GM19035 (cell line): ENCODE measurements at regions not wholly inside any gene's neighbourhood (a gene's known extent, or its start where the extent isn't known, plus 50 kb on each side); places are given as distances from the start of the nearest gene placed in this dataset.
"Not testable (repeated sequence)": the region's sequence is repeated elsewhere in the genome, so short reads cannot be mapped to it uniquely, and the experiment has no call there.

Source experiments
- ATAC-seq: cut with Tn5 transposase; IDR thresholded peaks from one replicate; pipeline ENCODE4 v1.9.1; 2021; ENCODE audit not compliant: unreplicated experiment

DNA sequence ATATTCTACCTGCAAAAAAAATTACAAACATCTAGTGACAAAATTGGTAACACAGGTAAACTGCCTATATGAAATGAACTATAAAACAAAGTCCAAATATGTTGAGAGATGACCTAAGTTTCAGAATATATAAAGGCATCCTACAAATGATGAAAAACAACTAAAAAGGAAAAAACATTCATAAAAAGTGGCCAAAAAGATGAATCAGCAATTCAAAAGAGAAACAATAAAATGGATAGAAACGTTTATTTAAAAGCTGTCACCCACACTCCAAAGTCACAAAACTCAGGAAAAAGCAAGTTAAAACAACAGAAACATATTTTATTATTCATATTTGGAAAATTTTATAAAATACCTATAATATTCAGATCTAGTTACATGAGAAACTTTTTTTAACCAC lies 106.5 kb upstream of the DCN start:
- no peak for ATAC-seq

DNA sequence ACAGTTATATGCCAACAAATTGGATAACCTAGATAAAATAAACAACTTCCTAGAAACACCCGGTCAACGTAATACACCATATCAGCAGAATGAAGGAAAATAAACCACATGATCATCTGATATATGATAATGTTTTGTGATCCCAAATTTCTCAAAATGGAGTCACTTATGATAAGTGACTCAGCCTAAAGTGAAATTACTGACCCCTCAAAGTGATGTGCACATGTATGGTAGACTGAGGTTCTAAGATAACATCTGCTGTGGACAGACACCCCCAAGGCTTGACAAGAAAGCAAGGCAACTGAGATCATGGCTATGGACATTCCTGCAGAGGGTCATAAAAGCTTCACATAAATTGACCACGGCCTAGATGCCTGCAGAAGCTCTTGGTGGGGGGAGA lies 105.1 kb upstream of the DCN start:
- ATAC-seq, result no peak

DNA sequence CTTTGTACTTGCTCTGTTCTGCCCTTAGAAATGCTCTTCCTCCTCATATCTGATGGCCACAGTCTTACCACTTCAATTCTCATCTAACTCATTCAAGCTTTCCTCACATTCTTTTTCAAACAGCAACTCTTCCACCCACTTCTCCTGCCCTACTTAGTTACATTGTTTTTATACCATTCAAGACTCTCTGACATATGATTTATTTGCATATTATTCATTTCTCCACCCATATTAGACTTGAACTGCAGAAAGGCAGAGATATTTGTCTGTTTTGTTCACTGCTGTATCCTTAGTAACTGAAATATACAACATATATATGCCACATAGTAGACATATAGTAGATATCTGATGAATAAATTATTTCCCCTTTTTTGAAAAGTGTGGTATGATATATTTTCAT lies 95.5 kb upstream of the DCN start:
- no peak for ATAC-seq

DNA sequence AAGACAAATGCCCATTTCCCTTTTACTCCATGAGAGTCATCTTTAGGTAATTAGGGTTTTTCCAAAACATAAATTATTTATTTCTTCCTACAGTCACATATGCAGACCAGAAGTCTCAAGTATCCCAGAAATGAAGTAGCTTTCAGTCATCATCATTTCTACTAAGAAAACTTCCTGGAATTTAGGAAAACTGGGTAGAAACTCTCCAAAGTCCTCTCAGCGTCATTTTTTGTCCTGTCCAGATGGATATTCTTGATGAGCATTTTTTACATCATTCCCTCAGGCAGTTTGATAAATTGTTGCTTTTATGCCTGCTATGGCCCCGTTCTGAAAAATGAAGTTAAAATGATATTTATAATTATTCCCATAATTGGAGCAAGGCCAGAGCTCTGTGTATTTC lies 93.9 kb upstream of the DCN start:
- no peak for ATAC-seq

DNA sequence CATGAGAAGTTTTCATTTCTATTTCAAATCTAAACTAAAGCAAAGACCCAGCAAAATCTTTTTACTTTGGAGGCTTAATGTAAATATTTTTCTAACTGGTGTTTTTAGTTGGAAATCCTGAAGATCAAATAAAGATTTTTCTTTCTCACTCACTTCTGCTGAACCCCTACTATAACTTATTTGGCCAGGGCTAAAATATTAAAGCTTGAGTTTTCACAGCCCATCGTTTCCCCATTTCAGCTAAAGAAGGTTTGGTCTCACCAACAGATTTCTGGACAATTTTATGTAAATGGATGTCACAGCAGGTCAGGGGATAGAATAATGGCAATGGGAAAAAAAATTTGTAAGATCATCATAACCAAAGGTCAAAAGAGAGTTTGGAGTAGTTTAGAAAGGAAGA lies 92.7 kb upstream of the DCN start:
- no peak for ATAC-seq

DNA sequence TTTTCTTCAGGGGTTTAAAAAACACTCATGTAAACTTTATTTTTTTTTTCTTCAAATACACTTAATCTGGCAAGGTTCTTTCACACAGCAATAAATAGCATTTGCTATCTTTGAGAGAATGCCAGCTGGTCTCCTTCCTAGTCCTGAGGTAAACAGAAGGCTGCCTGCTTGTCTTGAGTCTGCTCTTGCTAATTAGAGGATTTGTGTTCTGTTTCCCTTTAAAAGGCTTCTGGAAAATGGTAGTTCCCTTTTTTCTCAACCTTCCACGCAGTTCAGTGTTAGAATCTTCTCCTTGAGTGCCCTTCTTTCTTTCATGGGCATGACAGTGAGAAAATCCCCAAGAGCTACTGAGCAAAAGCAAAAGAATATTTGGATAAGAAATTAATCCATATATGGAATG lies 92.3 kb upstream of the DCN start:
- ATAC-seq, result no peak

DNA sequence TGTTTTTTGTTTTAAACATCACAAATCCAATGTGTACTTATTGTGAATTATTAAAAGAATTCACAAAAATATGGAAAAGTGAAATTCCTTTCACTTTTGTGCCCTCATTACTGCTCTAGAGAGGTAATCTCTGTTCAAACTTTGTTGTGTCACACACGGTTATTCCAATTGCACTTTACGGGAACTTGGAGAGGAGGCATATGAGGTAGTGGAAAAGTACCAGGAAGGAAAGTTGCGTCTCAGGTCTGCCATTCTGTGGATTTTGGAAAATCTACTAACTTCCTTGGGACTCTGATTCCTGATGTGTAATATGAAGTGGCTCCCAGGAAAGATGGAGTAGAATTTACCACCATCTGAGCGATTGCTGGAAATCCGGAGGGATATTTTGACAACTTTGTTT lies 90.9 kb upstream of the DCN start:
- no peak for ATAC-seq

DNA sequence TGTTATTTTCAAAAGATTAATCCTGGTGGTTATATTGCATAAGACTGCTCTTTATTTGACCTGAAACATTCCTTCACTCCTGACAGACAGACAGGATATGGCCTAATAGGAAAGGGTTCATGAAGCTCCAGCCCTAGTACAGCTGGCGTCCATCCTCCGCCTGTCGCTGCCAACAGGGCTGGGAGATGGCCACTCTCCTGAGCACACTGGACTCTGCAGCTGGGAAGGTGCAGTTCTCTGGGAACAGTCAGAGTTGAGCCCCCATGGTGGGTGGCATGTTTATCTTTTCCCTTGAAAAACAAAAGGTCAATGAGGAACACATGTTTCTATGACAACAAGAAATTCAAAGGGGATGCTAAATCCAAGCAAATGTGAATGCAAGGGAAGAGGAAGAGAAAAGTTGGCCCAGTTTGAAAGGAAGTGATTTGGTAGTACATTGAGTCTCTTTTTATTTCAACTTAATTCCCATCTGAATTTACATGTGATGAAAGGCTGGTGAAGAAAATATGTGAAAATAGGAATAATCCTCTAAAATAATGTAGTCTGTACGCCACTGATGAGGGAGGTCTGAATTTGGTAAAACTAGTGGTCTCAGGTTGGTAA lies 89.9 kb upstream of the DCN start:
- ATAC-seq, result no peak

DNA sequence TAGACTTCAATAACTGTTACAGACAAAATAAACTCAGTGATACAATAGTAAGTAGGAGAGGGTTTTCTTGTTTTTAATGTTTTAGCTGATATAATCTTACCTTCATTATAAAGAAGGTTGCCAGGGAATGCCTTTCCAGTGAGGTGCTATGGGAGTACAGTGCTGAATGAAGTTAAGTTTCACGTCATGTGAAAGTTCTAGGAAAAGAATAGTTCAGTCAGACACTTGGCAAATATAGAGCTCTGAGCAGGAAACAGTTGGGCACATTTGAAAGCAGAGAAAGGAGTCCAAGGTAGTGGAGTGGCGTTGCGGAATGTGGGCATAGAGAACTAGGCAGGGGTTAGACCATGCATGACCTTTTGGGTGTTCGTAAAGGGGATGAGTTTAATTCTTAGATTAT lies 88.6 kb upstream of the DCN start:
- no peak for ATAC-seq

DNA sequence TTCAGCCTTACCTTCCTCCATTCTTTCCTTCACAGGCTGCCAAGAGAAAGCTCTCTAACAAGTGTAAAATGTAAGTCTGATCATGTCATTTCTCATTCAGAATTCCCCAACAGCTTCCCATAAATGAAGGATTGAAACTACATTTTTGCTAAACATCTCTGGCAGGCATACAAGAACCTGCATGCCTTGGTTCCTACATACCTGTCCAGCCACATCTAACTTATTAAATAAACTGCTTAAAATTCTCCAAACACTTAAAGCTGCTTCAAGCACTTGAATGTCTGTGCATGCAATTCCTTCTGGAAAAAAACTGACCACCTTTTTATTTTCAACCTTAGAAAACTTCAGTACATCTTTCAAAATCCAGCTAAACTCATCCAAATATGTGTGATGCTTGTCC lies 84.4 kb upstream of the DCN start:
- ATAC-seq, result no peak

DNA sequence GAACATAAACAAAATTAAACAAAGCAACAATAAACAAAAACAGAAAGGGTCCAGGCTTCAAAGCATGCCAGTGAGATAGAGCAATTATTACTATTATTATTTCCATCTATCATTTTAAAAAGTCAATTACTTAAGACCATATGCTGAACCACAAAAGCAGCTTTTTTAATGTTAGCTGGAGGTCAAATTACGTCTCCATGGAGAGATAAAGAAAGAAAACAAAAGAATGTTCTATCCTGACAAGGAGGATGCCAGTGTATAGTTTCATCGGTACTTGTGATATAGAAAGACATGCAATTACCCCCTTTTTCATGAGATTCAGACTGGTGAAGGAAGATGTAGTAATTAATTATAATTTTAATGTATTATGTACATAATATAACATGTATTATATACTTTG lies 81.6 kb upstream of the DCN start:
- ATAC-seq, result no peak

DNA sequence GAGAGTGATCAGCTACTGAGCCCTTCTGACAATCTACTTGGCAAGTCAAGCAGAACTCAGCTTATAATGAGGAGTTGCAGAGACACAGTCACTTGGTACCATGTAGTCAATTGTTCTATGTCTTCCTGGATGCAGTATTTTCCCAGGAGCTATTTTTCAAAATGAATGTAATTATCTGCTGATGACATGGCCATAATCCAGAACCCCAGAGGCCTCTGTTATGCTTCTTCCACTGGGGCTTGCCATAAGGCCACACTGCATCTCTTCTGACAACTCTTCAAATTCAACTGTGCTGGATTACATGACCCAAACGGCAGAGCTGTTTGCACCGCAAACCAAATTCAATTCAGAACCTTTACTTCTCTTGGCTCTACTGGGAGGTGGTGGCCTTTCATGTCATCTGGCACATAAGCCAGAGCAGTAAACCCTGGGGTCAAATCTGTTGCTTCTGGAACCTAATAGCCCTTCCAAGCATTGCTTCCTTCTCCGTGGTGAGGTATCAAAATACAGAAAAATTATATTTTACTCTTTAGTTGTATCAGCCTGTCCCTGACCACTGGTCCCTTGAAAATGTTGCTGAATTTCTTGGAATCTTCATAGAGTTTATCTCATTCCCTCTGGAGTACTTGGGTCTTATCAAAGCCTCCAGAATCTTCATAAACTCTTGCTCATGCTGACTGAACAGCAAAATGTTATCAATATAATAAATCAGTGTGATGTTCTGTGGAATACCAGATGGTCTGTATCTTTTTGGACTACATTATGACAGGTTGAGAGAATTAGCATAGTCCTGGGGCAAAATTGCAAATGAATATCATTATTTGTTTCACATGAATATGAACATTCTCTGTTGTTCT lies 79.4 kb upstream of the DCN start:
- no peak for ATAC-seq

DNA sequence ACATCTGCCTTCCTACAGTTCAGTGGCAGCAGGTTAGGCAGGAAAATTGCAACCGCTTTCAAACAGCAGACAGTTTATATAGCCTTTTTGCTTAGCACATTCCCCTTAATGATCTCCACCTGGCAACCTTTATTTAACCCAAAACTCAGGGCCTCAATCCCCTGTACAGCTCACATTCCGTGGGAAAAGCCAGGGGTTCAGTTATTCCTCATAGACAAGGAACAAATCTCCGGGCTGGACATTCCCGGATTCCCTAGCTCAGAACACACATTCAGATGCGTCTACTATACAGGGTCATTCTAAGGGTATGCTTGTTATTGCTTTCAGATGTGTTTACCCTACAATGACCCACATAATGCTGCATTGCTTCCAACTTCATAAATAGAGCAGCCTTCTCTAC lies 73.8 kb upstream of the DCN start:
- no peak for ATAC-seq

DNA sequence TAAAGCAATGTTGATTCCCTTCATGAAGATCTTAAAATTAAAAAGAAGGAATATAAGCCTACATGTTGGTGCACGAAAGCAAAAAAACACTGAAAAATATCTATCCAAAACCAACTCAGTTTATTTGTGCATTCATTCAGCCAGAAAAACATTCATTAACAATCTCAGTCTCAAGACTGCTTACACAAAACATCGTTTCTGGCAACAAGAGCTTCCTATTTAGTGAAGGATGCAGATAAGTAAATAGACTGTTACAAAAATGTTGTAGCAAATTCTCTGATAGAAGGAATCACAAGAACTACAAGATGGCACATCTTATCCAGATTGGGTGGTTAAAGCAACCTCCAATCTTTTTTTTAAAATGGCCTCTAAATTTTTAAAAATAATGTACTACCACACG lies 69.7 kb upstream of the DCN start:
- no peak for ATAC-seq

DNA sequence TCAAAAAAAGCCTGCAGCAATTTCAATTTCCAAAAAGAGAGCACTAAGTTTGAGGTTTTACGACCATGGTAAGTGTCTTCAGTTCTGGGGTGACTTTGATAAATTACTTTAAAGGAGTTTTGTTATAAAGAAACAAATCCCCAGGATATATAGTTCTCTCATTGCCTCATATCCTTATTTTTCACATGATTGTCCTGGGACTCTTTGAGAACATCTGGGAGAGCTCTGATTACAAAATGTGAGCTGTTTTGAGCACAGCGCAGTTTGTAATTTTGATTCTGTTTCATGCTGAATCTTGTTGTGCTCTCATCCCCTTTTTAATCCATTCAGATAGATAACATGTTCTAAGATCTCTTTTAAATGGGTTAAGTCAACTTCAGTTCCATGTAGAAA lies 67.7 kb upstream of the DCN start:
- no peak for ATAC-seq

DNA sequence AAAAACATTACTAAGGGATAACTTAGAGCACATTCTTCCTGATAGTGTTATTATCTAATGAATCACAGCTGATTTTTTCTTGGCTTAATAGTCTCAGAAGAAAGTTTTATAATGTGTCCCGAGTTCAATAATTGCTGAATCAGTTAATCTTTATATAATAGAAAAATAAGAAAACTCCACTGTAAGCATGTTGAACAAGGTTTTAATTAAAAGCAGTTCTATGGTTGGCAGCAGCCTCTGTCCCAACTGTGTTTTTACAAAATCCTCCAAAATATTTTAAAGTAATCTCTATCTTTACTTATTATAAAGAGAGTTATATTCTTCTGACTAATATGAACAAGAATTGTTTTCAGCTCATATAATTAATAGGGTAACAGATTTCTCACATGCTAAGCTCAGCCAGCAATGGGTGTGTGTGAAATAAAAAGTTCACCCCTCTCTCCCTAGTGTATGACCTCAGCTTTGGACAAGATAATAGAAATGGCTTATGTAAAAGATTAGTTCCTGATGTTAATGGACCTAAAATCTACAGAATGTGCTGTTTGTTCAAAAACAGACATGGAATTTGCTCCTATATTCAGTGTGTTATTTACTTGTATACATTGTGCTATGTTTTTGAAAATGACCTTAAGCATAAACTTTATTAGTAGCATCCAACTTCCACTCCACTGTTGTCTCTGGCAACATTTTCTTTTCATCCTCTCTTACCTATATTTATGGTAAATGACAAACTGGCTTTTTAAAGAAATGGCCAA lies 67.1 kb upstream of the DCN start:
- no peak for ATAC-seq

DNA sequence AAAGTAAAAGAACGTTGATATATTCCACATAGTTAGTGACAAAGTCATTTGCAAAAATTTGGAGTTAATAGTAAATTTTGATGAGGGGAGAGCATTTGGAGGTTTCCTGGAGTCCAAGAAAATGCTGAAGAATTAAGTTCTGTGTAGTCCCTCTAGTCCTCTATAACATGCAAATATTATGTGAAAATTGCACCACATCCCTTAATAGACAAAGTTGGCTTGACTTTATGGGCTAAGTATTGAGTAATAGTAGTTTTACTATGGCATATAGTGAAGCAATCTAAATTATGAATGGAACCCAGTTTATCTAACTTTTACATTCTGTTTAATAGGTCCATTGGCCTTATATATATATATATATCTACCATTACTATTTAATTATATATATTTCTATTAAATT lies 66.4 kb upstream of the DCN start:
- no peak for ATAC-seq

DNA sequence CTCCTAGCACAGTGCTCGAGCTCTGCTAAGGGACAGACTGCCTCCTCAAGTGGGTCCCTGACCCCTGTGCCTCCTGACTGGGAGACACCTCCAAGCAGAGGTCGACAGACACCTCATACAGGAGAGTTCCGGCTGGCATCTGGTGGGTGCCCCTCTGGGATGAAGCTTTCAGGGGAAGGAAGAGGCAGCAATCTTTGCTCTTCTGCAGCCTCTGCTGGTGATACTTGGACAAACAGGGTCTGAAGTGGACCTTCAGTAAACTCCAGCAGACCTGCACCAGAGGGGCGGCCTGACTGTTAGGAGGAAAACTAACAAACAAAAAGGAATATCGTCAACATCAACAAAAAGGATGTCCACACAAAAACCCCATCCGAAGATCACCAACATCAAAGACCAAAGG lies 60.6 kb upstream of the DCN start:
- ATAC-seq, result not testable (repeated sequence)

DNA sequence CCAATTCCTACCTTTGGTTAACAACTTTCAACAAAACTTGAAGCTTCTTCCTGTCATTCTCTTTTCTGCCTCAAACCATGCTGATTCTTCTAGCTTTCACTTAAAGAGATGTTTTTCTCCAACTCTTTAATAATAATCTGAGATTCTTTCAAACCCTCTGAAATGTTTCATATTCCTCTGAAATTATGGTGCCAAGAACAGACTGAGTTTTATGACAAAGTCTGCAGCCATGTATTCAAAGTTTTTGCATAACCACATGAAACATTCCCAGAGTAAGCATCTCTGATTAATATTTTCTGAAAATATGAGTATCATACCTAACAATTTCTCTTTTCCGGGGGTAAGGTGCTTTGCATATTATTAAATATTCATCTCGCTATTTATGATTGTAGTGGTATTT lies 59.1 kb upstream of the DCN start:
- ATAC-seq, result no peak

DNA sequence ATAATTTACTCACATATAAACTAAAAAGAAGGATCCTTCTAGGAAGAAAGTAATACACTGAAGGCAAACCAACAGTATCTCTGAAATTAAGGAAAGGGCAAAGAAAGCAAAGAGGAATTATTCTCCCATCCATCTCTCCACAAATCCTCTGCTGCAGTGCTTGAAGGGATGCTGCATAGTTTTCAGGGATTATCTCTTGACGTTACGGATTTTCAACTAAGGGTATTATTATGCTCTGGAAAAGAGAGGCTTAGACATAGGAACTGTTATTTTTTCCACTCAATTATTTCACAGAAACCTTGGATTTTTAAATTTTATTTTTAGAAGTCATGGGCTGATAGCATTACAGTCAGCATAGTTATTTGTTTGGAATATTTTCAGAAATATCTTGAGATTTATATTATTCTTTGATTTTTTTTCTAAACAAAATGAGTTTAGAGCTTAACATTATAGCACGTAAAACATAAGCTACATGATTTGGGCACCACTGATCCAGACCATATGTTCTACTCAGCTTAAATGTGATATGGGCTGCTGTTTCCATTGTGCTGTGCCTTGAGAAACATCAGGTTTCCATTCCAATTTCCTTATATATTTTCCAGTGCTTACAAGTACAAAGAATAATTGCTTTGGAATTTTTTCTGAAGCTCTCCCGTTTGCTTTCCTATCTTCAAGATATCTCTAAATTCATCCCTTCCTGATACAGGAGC lies 57.9 kb upstream of the DCN start:
- ATAC-seq, result no peak

DNA sequence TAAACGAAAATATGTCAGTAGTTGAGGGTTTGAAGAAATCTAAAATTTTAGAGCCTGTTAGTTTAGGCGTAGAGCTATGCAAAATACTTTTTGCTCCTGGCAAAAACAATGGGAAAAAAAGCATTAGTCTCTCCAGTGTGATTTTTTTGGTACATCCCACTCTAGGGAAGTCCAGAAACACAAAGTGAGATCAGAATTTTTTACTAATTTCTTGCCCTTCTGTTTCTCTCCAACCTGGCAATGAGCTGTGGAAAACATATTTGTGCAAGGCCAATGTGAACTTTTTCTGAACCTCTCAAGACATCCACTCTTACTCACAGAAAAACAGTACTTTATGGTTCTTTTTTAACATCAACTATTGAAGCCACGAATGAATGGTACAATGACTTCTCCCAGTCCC lies 56.9 kb upstream of the DCN start:
- no peak for ATAC-seq
